Neural progenitor cell (in vitro differentiated cells): ENCODE measurements at regions not wholly inside any gene's neighbourhood (a gene's known extent, or its start where the extent isn't known, plus 50 kb on each side); places are given as distances from the start of the nearest gene placed in this dataset.
A peak's percentile ranks its signal among the peaks of the same experiment; 100 is the strongest.

Source experiments
- DNase-seq: peaks from one replicate; pipeline ENCODE4 v3.0.0-alpha.2; 2016; ENCODE audit warnings: low spot score
- H2AFZ ChIP-seq: fragments of 200-600 bp; sonication (generic); replicated peaks from 2 replicates; pipeline ENCODE4 v1.6.1; 2016; ENCODE audit warnings: antibody characterized with exemption
- H3F3A ChIP-seq: fragments of 200-600 bp; sonication (generic); 2 replicates; pipeline ENCODE4 v1.6.1; 2016; ENCODE audit warnings: antibody characterized with exemption, low read depth
- H3K27ac ChIP-seq: fragments of 200-600 bp; sonication (generic); 2 replicates; pipeline ENCODE4 v1.5.1; 2016; ENCODE audit warnings: mild to moderate bottlenecking
- H3K27me3 ChIP-seq: fragments of 200-600 bp; sonication (generic); 2 replicates; pipeline ENCODE4 v1.6.1; 2016; ENCODE audit warnings: mild to moderate bottlenecking, moderate library complexity
- H3K36me3 ChIP-seq: fragments of 200-600 bp; sonication (generic); 2 replicates; pipeline ENCODE4 v1.5.1; 2016
- H3K4me1 ChIP-seq: fragments of 200-600 bp; sonication (generic); 2 replicates; pipeline ENCODE4 v1.6.1; 2016; ENCODE audit warnings: mixed run types
- H3K4me2 ChIP-seq: fragments of 200-600 bp; sonication (generic); 2 replicates; pipeline ENCODE4 v1.6.1; 2016
- H3K4me3 ChIP-seq: fragments of 200-600 bp; sonication (generic); 2 replicates; pipeline ENCODE4 v1.5.1; 2016
- H3K79me2 ChIP-seq: fragments of 200-600 bp; sonication (generic); 2 replicates; pipeline ENCODE4 v1.6.1; 2016; ENCODE audit warnings: low read depth
- H3K9ac ChIP-seq: fragments of 200-600 bp; sonication (generic); 2 replicates; pipeline ENCODE4 v1.6.1; 2016
- H3K9me3 ChIP-seq: fragments of 200-600 bp; sonication (generic); 2 replicates; pipeline ENCODE4 v1.5.1; 2016; ENCODE audit warnings: low read depth
- H4K20me1 ChIP-seq: fragments of 200-600 bp; sonication (generic); 2 replicates; pipeline ENCODE4 v1.6.1; 2016; ENCODE audit warnings: low read depth
- H3K27ac Mint-ChIP-seq: 3 replicates; pipeline ENCODE4 v1.8.0; 2021; ENCODE audit warnings: mixed read lengths
- H3K27me3 Mint-ChIP-seq: 2 replicates; pipeline ENCODE4 v1.8.0; 2022; ENCODE audit warnings: low read depth, mild to moderate bottlenecking, inconsistent platforms, moderate library complexity, mixed read lengths; ENCODE audit not compliant: insufficient read depth
- H3K36me3 Mint-ChIP-seq: 3 replicates; pipeline ENCODE4 v1.8.0; 2021; ENCODE audit warnings: mixed read lengths
- H3K4me1 Mint-ChIP-seq: 3 replicates; pipeline ENCODE4 v1.8.0; 2021; ENCODE audit warnings: mixed read lengths
- H3K4me3 Mint-ChIP-seq: 3 replicates; pipeline ENCODE4 v1.8.0; 2021; ENCODE audit warnings: mild to moderate bottlenecking, moderate library complexity, mixed read lengths
- H3K9me3 Mint-ChIP-seq: 3 replicates; pipeline ENCODE4 v1.8.0; 2020; ENCODE audit warnings: mixed read lengths
- CTCF ChIP-seq: fragments of 200-600 bp; sonication (generic); IDR thresholded peaks from 2 replicates; pipeline ENCODE4 v1.5.1; 2017; ENCODE audit warnings: antibody characterized with exemption, mild to moderate bottlenecking
- EZH2 ChIP-seq: fragments of 200-600 bp; sonication (generic); IDR thresholded peaks from 2 replicates; pipeline ENCODE4 v1.6.1; 2017; ENCODE audit warnings: antibody characterized with exemption, mild to moderate bottlenecking, moderate library complexity
- EZH2phosphoT487 ChIP-seq: fragments of 200-600 bp; sonication (generic); IDR thresholded peaks from 2 replicates; pipeline ENCODE4 v1.6.1; 2017; ENCODE audit warnings: antibody characterized with exemption

GRCh38 chr4:3361406-3361805 lies 68.6 kb downstream of the RGS12 start:
- no peaks in the 10 kb centered on the region for H3K9me3 ChIP-seq
- no peak overlapping the region for H2AFZ ChIP-seq
- Mint-ChIP-seq H3K9me3 (peaks cover 18% of the 10 kb centered on the region), H3K4me1 (peaks cover 27% of the 10 kb centered on the region), H3K27ac (peak overlapping the region; percentile 42), H3K36me3 (peaks cover 15% of the 10 kb centered on the region), H3K4me3 (no peak overlapping the region), H3K27me3 (peaks cover 8% of the 10 kb centered on the region)
- DNase-seq, result no peak
- H4K20me1 ChIP-seq, result peaks cover 14% of the 10 kb centered on the region
- H3F3A ChIP-seq, result peaks cover 6% of the 10 kb centered on the region
- H3K27me3 ChIP-seq, result no peaks in the 10 kb centered on the region
- H3K4me1 ChIP-seq, result no peaks in the 10 kb centered on the region
- H3K4me3 ChIP-seq, result no peak overlapping the region
- H3K9ac ChIP-seq, result no peak overlapping the region
- peaks cover 6% of the 10 kb centered on the region for H3K79me2 ChIP-seq
- TF ChIP-seq EZH2phosphoT487 (no peak), EZH2 (no peak)
- H3K27ac ChIP-seq, result no peak overlapping the region
- no peak overlapping the region for H3K4me2 ChIP-seq
- no peaks in the 10 kb centered on the region for H3K36me3 ChIP-seq

- DNase-seq, result no peak
- Mint-ChIP-seq H3K4me3 (no peak overlapping the region), H3K27me3 (peaks cover 8% of the 10 kb centered on the region), H3K36me3 (peaks cover 11% of the 10 kb centered on the region), H3K9me3 (peaks cover 13% of the 10 kb centered on the region), H3K4me1 (peaks cover 27% of the 10 kb centered on the region), H3K27ac (no peak overlapping the region)
- Histone ChIP-seq H3K4me2 (no peak overlapping the region), H3K27ac (no peak overlapping the region), H3K27me3 (no peaks in the 10 kb centered on the region), H3K4me3 (no peak overlapping the region), H3K9me3 (no peaks in the 10 kb centered on the region), H3K9ac (no peak overlapping the region), H3K4me1 (no peaks in the 10 kb centered on the region), H3K79me2 (peaks cover 6% of the 10 kb centered on the region), H2AFZ (no peak overlapping the region), H4K20me1 (peaks cover 14% of the 10 kb centered on the region), H3F3A (peaks cover 6% of the 10 kb centered on the region), H3K36me3 (no peaks in the 10 kb centered on the region)
- TF ChIP-seq CTCF (no peak), EZH2 (no peak)
Measured at GRCh38 chr4:3361896-3362295, 69.1 kb downstream of the RGS12 start.

- no peak for TF ChIP-seq EZH2
- Histone ChIP-seq H3K9me3 (no peaks in the 10 kb centered on the region), H3K27ac (no peak overlapping the region), H3K79me2 (peaks cover 6% of the 10 kb centered on the region), H4K20me1 (peaks cover 18% of the 10 kb centered on the region), H2AFZ (no peak overlapping the region), H3K9ac (no peak overlapping the region), H3K27me3 (no peaks in the 10 kb centered on the region), H3K4me1 (peaks cover 8% of the 10 kb centered on the region), H3F3A (peaks cover 5% of the 10 kb centered on the region), H3K4me3 (no peak overlapping the region), H3K36me3 (no peaks in the 10 kb centered on the region), H3K4me2 (no peak overlapping the region)
- H3K27ac Mint-ChIP-seq, result no peak overlapping the region
- H3K4me3 Mint-ChIP-seq, result no peak overlapping the region
- H3K9me3 Mint-ChIP-seq, result peaks cover 6% of the 10 kb centered on the region
- DNase-seq, result no peak
- H3K27me3 Mint-ChIP-seq, result peaks cover 8% of the 10 kb centered on the region
- H3K36me3 Mint-ChIP-seq, result peaks cover 3% of the 10 kb centered on the region
- peaks cover 34% of the 10 kb centered on the region for H3K4me1 Mint-ChIP-seq
Measured at GRCh38 chr4:3362431-3363287, 69.8 kb downstream of the RGS12 start.

GRCh38 chr4:3363411-3364141 lies 70.8 kb downstream of the RGS12 start:
- no peak overlapping the region for H3K9ac ChIP-seq
- H3K4me3 ChIP-seq, result no peak overlapping the region
- no peak overlapping the region for H3K4me2 ChIP-seq
- H3K4me1 ChIP-seq, result peaks cover 9% of the 10 kb centered on the region
- H2AFZ ChIP-seq, result no peak overlapping the region
- H3K36me3 ChIP-seq, result no peaks in the 10 kb centered on the region
- peaks cover 6% of the 10 kb centered on the region for H3K79me2 ChIP-seq
- no peaks in the 10 kb centered on the region for H3F3A ChIP-seq
- peaks cover 43% of the 10 kb centered on the region for H3K4me1 Mint-ChIP-seq
- H3K9me3 Mint-ChIP-seq, result no peaks in the 10 kb centered on the region
- TF ChIP-seq EZH2, result no peak
- TF ChIP-seq EZH2phosphoT487, result no peak
- TF ChIP-seq CTCF, result no peak
- peaks cover 20% of the 10 kb centered on the region for H4K20me1 ChIP-seq
- no peak overlapping the region for H3K27ac ChIP-seq
- DNase-seq, result no peak
- peaks cover 12% of the 10 kb centered on the region for H3K27me3 Mint-ChIP-seq
- no peak overlapping the region for H3K27ac Mint-ChIP-seq
- H3K27me3 ChIP-seq, result no peaks in the 10 kb centered on the region
- no peaks in the 10 kb centered on the region for H3K36me3 Mint-ChIP-seq
- no peak overlapping the region for H3K4me3 Mint-ChIP-seq
- no peaks in the 10 kb centered on the region for H3K9me3 ChIP-seq
